ENCODE measurements at regions not wholly inside any gene's neighbourhood (a gene's known extent, or its start where the extent isn't known, plus 50 kb on each side); places are given as distances from the start of the nearest gene placed in this dataset.

GRCh38 chr3:164230385-164231094, 847.8 kb downstream of the SI start:
- DNase-seq, result no peak

GRCh38 chr3:164224126-164224525, 854.2 kb downstream of the SI start:
- DNase-seq, result no peak

- no peak for DNase-seq
Observed at GRCh38 chr3:164222197-164222596, 856.1 kb downstream of the SI start.

DNA sequence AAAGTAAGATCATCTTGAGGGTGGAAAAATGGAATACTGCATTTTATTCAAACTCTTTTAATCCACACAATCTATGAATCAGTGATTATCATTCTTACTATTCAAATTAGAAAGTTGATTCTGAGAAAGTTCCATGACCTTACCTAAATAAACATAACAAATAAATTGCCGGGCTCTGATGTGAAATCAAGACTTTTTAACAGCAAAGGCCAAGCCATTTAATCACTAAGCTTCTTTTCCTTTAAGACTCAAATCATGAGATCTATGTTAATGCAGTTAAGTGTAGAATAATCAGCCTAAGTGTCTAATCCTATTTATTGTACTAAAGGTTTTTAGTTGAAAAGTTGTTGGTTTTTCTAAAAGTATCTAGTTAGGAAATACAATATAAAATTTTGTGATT, 857.0 kb downstream of the SI start:
- no peak for DNase-seq

- DNase-seq, result no peak
Observed at GRCh38 chr3:164209363-164209762, 868.9 kb downstream of the SI start.

- no peak for DNase-seq
Observed at GRCh38 chr3:164208821-164209220, 869.5 kb downstream of the SI start.

- DNase-seq, result no peak
Observed at GRCh38 chr3:164208048-164208447, 870.2 kb downstream of the SI start.

- no peak for DNase-seq
Observed at GRCh38 chr3:164200053-164200823, 878.1 kb downstream of the SI start.

- DNase-seq, result no peak
Observed at GRCh38 chr3:164196477-164196876, 881.8 kb downstream of the SI start.

- DNase-seq, result no peak
Observed at GRCh38 chr3:164194842-164195241, 883.5 kb downstream of the SI start.

- no peak for DNase-seq
Observed at GRCh38 chr3:164192974-164193373, 885.3 kb downstream of the SI start.

DNA sequence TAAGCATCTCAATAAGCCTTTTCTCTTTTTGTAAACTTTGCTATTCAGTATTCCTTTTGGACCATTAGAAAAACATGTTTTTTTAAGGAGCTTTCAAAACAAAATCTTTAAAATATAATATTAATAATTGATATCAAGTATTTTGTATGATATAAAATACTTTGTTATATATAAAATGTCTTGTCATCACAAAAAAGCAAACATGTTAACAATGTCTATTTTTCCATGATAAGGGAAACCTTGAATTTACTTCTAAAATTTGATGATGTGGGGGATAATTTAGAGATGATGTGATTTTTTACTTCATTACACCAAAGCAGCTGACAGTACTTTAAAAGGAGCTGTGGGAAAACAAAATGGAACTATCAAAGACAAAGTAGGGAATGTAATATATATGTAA, 887.7 kb downstream of the SI start:
- no peak for DNase-seq

- DNase-seq, result no peak
Observed at GRCh38 chr3:164186095-164186494, 892.2 kb downstream of the SI start.

- no peak for DNase-seq
Observed at GRCh38 chr3:164179110-164179774, 899.1 kb downstream of the SI start.

DNA sequence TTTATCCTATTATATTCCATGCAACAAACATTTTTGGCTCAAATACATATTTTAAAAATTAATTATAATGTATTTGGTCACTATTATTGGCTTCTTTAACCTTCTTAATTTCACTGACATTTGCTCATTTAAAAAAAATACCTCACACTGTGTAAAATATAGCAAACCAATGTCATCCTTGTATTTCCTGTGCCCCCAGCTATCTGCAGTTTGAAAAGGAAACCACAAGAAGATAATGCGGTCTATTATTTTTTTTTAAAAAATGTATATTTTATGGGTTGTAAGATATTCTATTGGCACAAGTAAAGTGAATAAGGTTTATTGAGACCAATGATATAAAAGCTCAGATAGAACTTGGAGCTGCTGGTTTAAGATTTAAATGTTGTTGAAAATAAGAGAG, 904.2 kb downstream of the SI start:
- no peak for DNase-seq

DNA sequence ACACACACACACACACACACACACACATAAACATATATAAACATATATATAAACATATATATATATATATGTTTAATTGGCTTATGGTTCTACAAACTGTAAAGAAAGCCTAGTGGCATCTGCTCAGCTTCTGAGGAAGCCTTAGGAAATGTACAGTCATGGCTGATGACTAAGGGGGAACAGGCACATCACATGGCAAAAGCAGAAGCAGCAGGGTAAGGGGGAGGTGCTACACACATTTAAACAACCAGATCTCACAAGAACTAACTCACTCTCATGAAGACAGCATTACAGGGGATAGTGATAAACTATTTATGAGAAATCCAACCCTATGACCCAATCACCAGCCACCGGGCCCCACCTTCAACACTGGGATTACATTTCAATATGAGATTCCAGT, 922.9 kb downstream of the SI start:
- DNase-seq, result no peak

DNA sequence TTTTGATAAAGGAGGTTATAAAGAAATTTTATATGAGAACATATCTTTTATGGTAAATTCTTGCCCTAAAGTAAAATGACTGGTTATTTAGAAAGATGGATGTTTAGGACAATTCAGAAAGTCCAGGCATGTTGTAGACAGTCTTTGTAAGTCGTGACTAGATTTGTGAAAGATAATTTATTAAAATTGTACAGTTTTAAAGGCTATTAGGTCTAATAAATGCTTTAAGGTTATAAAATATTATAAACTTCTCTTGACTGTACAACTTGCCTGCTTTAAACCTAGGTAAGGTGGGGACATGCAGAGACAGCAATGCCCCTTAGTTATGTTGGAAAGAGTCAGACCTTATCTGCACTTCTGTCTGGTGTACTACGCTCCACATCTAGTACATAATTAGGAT, 933.5 kb downstream of the SI start:
- DNase-seq, result no peak

DNA sequence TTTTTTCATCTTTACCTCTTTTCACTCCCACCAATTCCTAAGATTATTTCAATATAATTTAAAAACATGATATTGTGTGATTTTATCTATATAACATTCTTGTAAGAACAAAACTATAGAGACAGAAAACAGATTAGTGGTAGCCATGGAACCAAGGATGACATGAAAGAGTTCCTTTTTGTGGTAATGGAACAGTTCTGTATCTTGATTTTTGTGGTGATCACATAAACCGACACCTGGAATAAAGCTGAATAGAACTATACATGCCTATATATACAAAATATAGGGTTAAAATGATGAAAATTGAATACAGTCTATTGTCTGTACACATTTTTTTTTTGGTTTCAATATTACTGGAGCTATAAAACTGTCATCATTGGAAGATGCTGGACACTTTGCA, 945.4 kb downstream of the SI start:
- DNase-seq, result no peak

GRCh38 chr3:164113371-164114332, 964.6 kb downstream of the SI start:
- no peak for DNase-seq

DNA sequence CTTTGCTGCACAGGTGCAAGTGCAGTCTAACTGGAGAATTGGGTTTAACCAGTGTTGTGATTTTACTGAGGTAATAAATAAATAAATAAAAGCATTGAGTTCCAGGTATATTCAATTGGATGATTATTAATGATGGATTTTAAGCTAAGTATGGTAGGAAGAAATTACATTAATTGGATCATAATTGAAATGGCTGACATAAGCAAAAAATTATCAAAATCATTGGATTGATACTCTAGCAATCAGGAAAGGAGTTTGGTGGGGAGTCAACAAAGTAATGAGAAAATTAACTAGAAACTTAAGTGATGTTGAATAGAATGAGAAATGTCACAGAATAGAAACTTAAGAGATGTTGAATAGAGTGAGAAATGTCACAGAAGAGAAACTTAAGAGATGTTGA, 981.9 kb downstream of the SI start:
- no peak for DNase-seq

DNA sequence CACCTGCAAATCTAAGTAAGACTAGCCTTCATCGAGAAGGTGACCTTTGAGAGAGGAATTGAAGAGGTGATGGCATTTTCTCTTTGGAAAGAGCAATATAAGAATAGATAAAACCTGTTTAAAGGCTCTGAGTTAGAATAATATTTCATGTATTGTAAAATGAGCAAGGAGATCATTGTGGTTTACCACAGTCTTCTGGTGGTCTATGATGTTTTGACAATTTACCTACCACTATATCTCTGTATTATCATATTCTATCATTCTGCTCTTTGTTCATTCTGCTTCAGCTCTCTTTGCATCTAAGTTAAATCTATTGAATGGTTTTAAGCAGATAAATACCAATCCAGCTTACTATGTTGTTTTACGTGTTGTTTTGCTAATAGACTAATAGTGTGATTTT, 982.3 kb downstream of the SI start:
- DNase-seq, result no peak

DNA sequence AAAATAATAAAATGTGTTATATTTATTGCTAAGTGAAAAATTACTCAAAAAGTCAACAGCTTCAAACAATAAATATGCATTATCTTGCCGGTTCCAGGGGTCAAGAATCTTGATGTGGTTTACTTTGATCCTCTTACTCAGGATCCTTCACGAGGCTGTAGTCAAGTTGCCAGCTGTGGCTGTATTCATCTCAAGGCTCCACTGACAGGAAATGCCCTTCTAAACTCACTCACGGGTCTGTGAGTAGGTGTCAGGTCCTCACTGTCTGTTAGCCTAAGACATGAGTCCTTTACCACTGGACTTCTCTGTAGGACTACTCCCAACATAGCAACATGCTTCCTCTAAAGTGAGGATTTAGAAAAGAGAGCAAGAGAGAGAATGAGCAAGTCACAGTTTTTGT, 983.0 kb downstream of the SI start:
- DNase-seq, result no peak

GRCh38 chr3:164094546-164094945, 983.8 kb downstream of the SI start:
- no peak for DNase-seq

Measured in amniotic stem cell (primary cell).